MCF 10A (cell line): ENCODE measurements at regions not wholly inside any gene's neighbourhood (a gene's known extent, or its start where the extent isn't known, plus 50 kb on each side); places are given as distances from the start of the nearest gene placed in this dataset.

Experiments
- BruUV-seq: library from RNA; stranded (reverse); fragments of 400-500 nt; replicated peaks from 2 replicates; lab custom pipeline; 2021; lab: Mats Ljungman, UMichigan
- CTCF ChIA-PET: fragments of 300-600 bp; sonication (Branson Sonifier 250); formaldehyde crosslinking; extraction: SDS; loops from one replicate; lab custom pipeline; 2021; ENCODE audit warnings: antibody characterized with exemption, inconsistent platforms; lab: Yijun Ruan, JAX
- POLR2A ChIA-PET: fragments of 300-600, 350-650 bp; sonication (Branson Sonifier 250); formaldehyde crosslinking; extraction: SDS; loops from one replicate; lab custom pipeline; 2020; ENCODE audit warnings: antibody characterized with exemption, inconsistent platforms; lab: Yijun Ruan, JAX
- DNase-seq: peaks from one replicate; pipeline ENCODE4 v3.0.0-alpha.2; 2018; ENCODE audit not compliant: unreplicated experiment
- H3K27ac Mint-ChIP-seq: one replicate; pipeline ENCODE4 v1.8.0; 2022; ENCODE audit warnings: mild to moderate bottlenecking, low read depth, mixed read lengths; ENCODE audit not compliant: unreplicated experiment
- H3K27me3 Mint-ChIP-seq: one replicate; pipeline ENCODE4 v1.8.0; 2022; ENCODE audit warnings: mixed read lengths; ENCODE audit not compliant: insufficient read depth, unreplicated experiment
- H3K36me3 Mint-ChIP-seq: one replicate; pipeline ENCODE4 v1.8.0; 2022; ENCODE audit warnings: mild to moderate bottlenecking, moderate library complexity, mixed read lengths; ENCODE audit not compliant: insufficient read depth, unreplicated experiment
- H3K4me1 Mint-ChIP-seq: one replicate; pipeline ENCODE4 v1.8.0; 2022; ENCODE audit warnings: mixed read lengths; ENCODE audit not compliant: insufficient read depth, unreplicated experiment
- H3K4me3 Mint-ChIP-seq: one replicate; pipeline ENCODE4 v1.8.0; 2022; ENCODE audit warnings: mild to moderate bottlenecking, moderate library complexity, mixed read lengths; ENCODE audit not compliant: unreplicated experiment
- H3K9me3 Mint-ChIP-seq: one replicate; pipeline ENCODE4 v1.8.0; 2022; ENCODE audit warnings: mixed read lengths; ENCODE audit not compliant: unreplicated experiment
- intact Hi-C: fragments of 100-400 bp; cut with micrococcal nuclease; formaldehyde crosslinking; loops from 2 replicates; pipeline ENCODE4 v1.14.1; 2022
- TF ChIP-seq, protein P1 (sequence below): fragments of 200-600 bp; IDR thresholded peaks from one replicate; pipeline ENCODE4 v1.8.0; 2022; ENCODE audit warnings: antibody characterized with exemption, mild to moderate bottlenecking; ENCODE audit not compliant: unreplicated experiment

DNA sequence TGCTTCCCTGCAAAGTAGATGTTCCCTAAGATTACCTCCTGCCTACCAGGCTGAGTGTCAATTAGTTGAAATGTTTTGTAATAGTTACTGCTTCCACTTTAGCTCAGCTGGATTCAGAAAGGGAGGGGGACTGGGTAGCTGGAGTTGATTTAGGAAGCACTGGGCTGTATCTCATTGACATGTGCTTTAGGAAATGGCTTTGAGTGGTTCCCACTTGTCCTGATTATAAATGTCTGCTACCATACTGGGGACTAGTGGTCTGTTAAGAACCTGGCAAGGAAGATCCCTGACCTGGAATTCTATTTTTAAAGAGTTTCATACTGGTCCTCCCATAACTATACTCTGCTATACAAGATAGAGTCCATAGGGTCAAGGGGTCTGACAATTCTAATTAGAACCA lies 363.9 kb upstream of the PPP1R2C start:
- intact Hi-C loops = no loop called here
- DNase-seq = no peak
- H3K27ac Mint-ChIP-seq = no peak overlapping the region
- no TSS peak for BruUV-seq
- no peaks in the 10 kb centered on the region for H3K4me1 Mint-ChIP-seq
- no peaks in the 10 kb centered on the region for H3K9me3 Mint-ChIP-seq
- H3K4me3 Mint-ChIP-seq = no peak overlapping the region
- CTCF ChIA-PET = no interaction called here
- TF ChIP-seq, protein P1, sequence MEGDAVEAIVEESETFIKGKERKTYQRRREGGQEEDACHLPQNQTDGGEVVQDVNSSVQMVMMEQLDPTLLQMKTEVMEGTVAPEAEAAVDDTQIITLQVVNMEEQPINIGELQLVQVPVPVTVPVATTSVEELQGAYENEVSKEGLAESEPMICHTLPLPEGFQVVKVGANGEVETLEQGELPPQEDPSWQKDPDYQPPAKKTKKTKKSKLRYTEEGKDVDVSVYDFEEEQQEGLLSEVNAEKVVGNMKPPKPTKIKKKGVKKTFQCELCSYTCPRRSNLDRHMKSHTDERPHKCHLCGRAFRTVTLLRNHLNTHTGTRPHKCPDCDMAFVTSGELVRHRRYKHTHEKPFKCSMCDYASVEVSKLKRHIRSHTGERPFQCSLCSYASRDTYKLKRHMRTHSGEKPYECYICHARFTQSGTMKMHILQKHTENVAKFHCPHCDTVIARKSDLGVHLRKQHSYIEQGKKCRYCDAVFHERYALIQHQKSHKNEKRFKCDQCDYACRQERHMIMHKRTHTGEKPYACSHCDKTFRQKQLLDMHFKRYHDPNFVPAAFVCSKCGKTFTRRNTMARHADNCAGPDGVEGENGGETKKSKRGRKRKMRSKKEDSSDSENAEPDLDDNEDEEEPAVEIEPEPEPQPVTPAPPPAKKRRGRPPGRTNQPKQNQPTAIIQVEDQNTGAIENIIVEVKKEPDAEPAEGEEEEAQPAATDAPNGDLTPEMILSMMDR = no peak
- peaks cover 31% of the 10 kb centered on the region for H3K27me3 Mint-ChIP-seq
- POLR2A ChIA-PET = no interaction called here
- no peaks in the 10 kb centered on the region for H3K36me3 Mint-ChIP-seq

DNA sequence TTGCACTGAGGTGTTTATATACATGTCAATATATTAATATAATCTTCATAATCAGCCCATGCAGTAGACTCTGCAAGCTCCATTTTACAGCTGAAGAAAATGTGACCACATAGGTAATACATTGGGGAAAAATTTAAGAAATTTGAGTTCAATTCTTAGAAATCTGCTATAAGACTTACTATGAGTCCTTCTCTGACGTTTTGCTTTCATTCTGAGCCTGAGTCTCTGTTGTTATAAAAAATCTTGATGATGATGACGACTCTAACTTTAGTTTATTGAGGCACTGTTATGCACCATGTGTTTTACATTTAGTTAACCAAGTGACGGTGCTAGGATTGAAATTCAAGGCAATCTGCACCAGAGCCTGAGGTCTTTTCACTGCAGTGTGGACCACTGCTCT lies 370.3 kb upstream of the PPP1R2C start:
- peaks cover 72% of the 10 kb centered on the region for H3K27me3 Mint-ChIP-seq
- no peak overlapping the region for H3K4me3 Mint-ChIP-seq
- no peak for DNase-seq
- no peak overlapping the region for H3K27ac Mint-ChIP-seq
- BruUV-seq = no TSS peak
- POLR2A ChIA-PET = no interaction called here
- CTCF ChIA-PET = no interaction called here
- no peaks in the 10 kb centered on the region for H3K36me3 Mint-ChIP-seq
- intact Hi-C loops = no loop called here
- TF ChIP-seq, protein P1 = no peak
- no peaks in the 10 kb centered on the region for H3K9me3 Mint-ChIP-seq
- H3K4me1 Mint-ChIP-seq = no peaks in the 10 kb centered on the region

DNA sequence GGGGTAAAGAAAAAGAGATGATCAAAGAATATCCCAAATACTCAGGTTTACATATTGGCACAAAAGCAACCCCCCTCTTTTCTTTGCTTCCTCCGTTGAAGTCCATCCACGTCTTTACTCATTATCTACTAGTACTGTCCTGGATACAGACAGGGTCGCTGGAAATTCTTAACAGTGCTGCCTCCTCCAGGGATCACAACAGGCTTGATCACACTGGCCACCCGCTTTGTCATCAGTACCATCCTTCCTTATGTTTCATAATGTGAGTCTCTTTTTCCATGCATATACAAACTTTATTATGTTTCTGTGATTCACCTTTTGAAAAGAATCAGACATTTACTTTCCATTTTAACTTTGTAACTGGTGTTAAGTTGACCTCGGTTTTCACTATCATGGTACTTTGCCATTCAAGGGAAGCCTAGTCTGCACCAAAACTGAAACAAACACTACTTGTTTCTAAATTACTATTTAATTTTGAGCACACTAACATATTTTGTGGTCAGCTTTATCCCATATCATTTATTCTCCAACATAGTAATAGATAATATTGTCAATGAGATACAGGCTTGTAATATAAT lies 387.5 kb upstream of the PPP1R2C start:
- DNase-seq = no peak
- TF ChIP-seq, protein P1 = no peak
- Mint-ChIP-seq H3K27me3 (peaks cover 36% of the 10 kb centered on the region), H3K27ac (no peak overlapping the region), H3K4me1 (no peaks in the 10 kb centered on the region), H3K4me3 (no peak overlapping the region), H3K9me3 (no peaks in the 10 kb centered on the region), H3K36me3 (no peaks in the 10 kb centered on the region)
- CTCF ChIA-PET = no interaction called here
- no TSS peak for BruUV-seq
- POLR2A ChIA-PET = no interaction called here
- intact Hi-C loops = no loop called here

DNA sequence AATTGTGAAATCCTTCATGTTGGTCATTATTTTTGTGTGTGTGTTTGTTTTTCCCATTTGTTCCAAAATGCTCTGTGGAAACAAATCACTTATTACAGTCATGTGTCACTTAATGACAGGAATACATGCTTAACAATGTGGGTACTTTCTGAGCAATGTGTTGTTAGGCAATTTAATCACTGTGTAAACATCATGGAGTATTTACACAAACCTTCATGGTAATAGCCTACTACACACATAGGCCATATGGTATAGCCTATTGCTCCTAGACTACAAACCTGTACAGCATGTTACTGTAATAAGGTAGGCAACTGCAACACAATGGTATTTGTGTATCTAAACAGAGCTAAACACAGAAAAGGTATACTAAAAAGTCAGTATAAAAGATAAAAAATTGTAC lies 388.9 kb upstream of the PPP1R2C start:
- ChIA-PET POLR2A (no interaction called here), CTCF (no interaction called here)
- no peak overlapping the region for H3K27ac Mint-ChIP-seq
- H3K27me3 Mint-ChIP-seq = peaks cover 36% of the 10 kb centered on the region
- intact Hi-C loops = no loop called here
- no peak overlapping the region for H3K4me3 Mint-ChIP-seq
- H3K4me1 Mint-ChIP-seq = no peaks in the 10 kb centered on the region
- H3K9me3 Mint-ChIP-seq = no peaks in the 10 kb centered on the region
- no TSS peak for BruUV-seq
- H3K36me3 Mint-ChIP-seq = no peaks in the 10 kb centered on the region
- DNase-seq = peak; percentile 0
- TF ChIP-seq, protein P1 = no peak
